HepG2 (cell line): ENCODE measurements at regions not wholly inside any gene's neighbourhood (a gene's known extent, or its start where the extent isn't known, plus 50 kb on each side); places are given as distances from the start of the nearest gene placed in this dataset.

Experiments used
- ATAC-seq: fragments of 200-7000 bp; cut with Tn5 transposase; 3 replicates; pipeline ENCODE4 v1.9.1; 2020; ENCODE audit warnings: mild to moderate bottlenecking, moderate library complexity
- BruUV-seq: library from RNA; stranded (reverse); fragments of 400-500 nt; replicated peaks from 2 replicates; lab custom pipeline; 2021; lab: Mats Ljungman, UMichigan
- CTCF ChIA-PET: fragments of 300-600 bp; formaldehyde crosslinking; extraction: SDS; loops from one replicate; lab custom pipeline; 2021; ENCODE audit warnings: low total read pairs, inconsistent platforms, low intra/inter-chr PET ratio; lab: Yijun Ruan, JAX
- POLR2A ChIA-PET: fragments of 350-600 bp; sonication (Branson Sonifier 250); formaldehyde crosslinking; loops from one replicate; lab custom pipeline; 2020; ENCODE audit warnings: antibody characterized with exemption, inconsistent platforms; lab: Yijun Ruan, JAX
- DNase-seq: peaks from one replicate; pipeline ENCODE4 v3.0.0-alpha.2; 2015; ENCODE audit warnings: low spot score
- FAIRE-seq: peaks from 3 replicates; lab custom pipeline; 2011; peaks lifted over from hg19 to GRCh38; lab: Jason Lieb, UNC
- H2AFZ ChIP-seq: one replicate; pipeline ENCODE4 v1.6.1; 2011; ENCODE audit warnings: low read length, inconsistent platforms
- H3K27ac ChIP-seq: fragments of 300-600 bp; 3 replicates; pipeline ENCODE4 v1.8.0; 2011; ENCODE audit warnings: mixed run types, mild to moderate bottlenecking, mixed read lengths, low read length, inconsistent platforms; ENCODE audit not compliant: insufficient read depth; ENCODE audit errors: extremely low read length
- H3K27me3 ChIP-seq, 2 experiments: fragments of 200-600 bp in 1 of 2; 2 replicates in 1 of 2; 3 replicates in 1 of 2; pipeline versions ENCODE4 v1.6.0 to v1.8.0; 2011; ENCODE audit warnings: low read length in 2 of 2, mild to moderate bottlenecking in 2 of 2, moderate library complexity in 2 of 2, inconsistent platforms in 1 of 2; ENCODE audit not compliant: insufficient read depth in 2 of 2, control insufficient read depth in 1 of 2
- H3K36me3 ChIP-seq, 2 experiments: fragments of 200-600 bp in 1 of 2; replicated peaks in 1 of 2; 2 replicates in 1 of 2; 3 replicates in 1 of 2; pipeline versions ENCODE4 v1.5.1 to v1.8.0; 2011; ENCODE audit warnings: low read length in 2 of 2, inconsistent platforms in 1 of 2; ENCODE audit not compliant: insufficient read depth in 2 of 2, control insufficient read depth in 1 of 2
- H3K4me1 ChIP-seq: 2 replicates; pipeline ENCODE4 v1.5.1; 2012; ENCODE audit warnings: low read length, inconsistent platforms; ENCODE audit not compliant: insufficient read depth
- H3K4me2 ChIP-seq: 2 replicates; pipeline ENCODE4 v1.6.0; 2011; ENCODE audit warnings: low read depth, low read length, inconsistent platforms
- H3K4me3 ChIP-seq, 3 experiments: fragments of 200-600 bp in 1 of 3; sonication (generic), shearing (Covaris generic) in 1 of 3; replicated peaks in 1 of 3; 2 replicates each; pipeline ENCODE4 v1.5.1; 2011 to 2016; ENCODE audit warnings: low read length in 3 of 3, inconsistent platforms in 2 of 3, low read depth in 2 of 3, mild to moderate bottlenecking in 2 of 3, control low read depth in 1 of 3, mixed read lengths in 1 of 3; ENCODE audit not compliant: insufficient read depth in 1 of 3
- H3K79me2 ChIP-seq: one replicate; pipeline ENCODE4 v1.6.1; 2011; ENCODE audit warnings: low read length, inconsistent platforms; ENCODE audit not compliant: insufficient read depth
- H3K9ac ChIP-seq: 2 replicates; pipeline ENCODE4 v1.6.0; 2011; ENCODE audit warnings: mild to moderate bottlenecking, low read depth, low read length, inconsistent platforms; ENCODE audit not compliant: insufficient read depth
- H3K9me3 ChIP-seq: 2 replicates; pipeline ENCODE4 v1.5.1; 2012; ENCODE audit warnings: mild to moderate bottlenecking, low read length
- H4K20me1 ChIP-seq: 2 replicates; pipeline ENCODE4 v1.6.0; 2011; ENCODE audit warnings: inconsistent platforms, mild to moderate bottlenecking, low read length, moderate library complexity; ENCODE audit not compliant: insufficient read depth
- FLYWCH1 ChIP-seq: sonication (generic); formaldehyde crosslinking; IDR thresholded peaks from 2 replicates; pipeline ENCODE4 v1.8.1; 2023; ENCODE audit warnings: mild to moderate bottlenecking, missing genetic modification reagents
- NAIF1 ChIP-seq: sonication (generic); formaldehyde crosslinking; IDR thresholded peaks from 2 replicates; pipeline ENCODE4 v1.5.0; 2020; ENCODE audit warnings: mild to moderate bottlenecking, missing genetic modification reagents, borderline replicate concordance
- NFE2 ChIP-seq: sonication (generic); formaldehyde crosslinking; IDR thresholded peaks from 2 replicates; pipeline ENCODE4 v1.4.0; 2020; ENCODE audit warnings: missing genetic modification reagents
- SETDB1 ChIP-seq: sonication (generic); formaldehyde crosslinking; IDR thresholded peaks from 2 replicates; pipeline ENCODE4 v1.5.1; 2020; ENCODE audit warnings: missing genetic modification reagents, mild to moderate bottlenecking, borderline replicate concordance
- THAP11 ChIP-seq: IDR thresholded peaks from 2 replicates; pipeline ENCODE4 v1.6.1; 2016; ENCODE audit warnings: missing biosample characterization, missing genetic modification reagents
- U2AF2 ChIP-seq: fragments of 200-400 bp; formaldehyde crosslinking; IDR thresholded peaks from 2 replicates; pipeline ENCODE4 v1.6.1; 2017; ENCODE audit warnings: low read depth, mild to moderate bottlenecking, low read length
- ZFP82 ChIP-seq: sonication (generic); formaldehyde crosslinking; IDR thresholded peaks from 2 replicates; pipeline ENCODE4 v1.5.1; 2020; ENCODE audit warnings: mild to moderate bottlenecking, missing genetic modification reagents, borderline replicate concordance
- ZMYM3 ChIP-seq: sonication (generic); formaldehyde crosslinking; IDR thresholded peaks from 2 replicates; pipeline ENCODE4 v1.5.1; 2020; ENCODE audit warnings: mild to moderate bottlenecking, missing genetic modification reagents
- ZNF234 ChIP-seq: sonication (generic); formaldehyde crosslinking; conservative IDR thresholded peaks from 2 replicates; pipeline ENCODE4 v1.5.1; 2020; ENCODE audit warnings: mild to moderate bottlenecking, missing genetic modification reagents
- ZNF33A ChIP-seq: sonication (generic); formaldehyde crosslinking; IDR thresholded peaks from 2 replicates; pipeline ENCODE4 v1.5.1; 2020; ENCODE audit warnings: missing genetic modification reagents, mild to moderate bottlenecking, moderate library complexity, borderline replicate concordance
- WGBS: methylation state at CpG from one replicate; pipeline ENCODE4 v1.1.6; 2017; ENCODE audit warnings: low lambda C conversion rate; 5-methylcytosine and 5-hydroxymethylcytosine counted together
- in situ Hi-C: cut with HindIII; loops from 2 replicates; pipeline ENCODE4 v1.10.0; 2017; ENCODE audit warnings: low pct_unique_long_range_greater_than_20kb; ENCODE audit not compliant: extremely low pct_ligation_motif_present
- intact Hi-C: fragments of 100-400 bp; cut with micrococcal nuclease; formaldehyde crosslinking; loops from one replicate; pipeline ENCODE4 v1.10.0; 2022; ENCODE audit not compliant: unreplicated experiment
- TF ChIP-seq, protein P1 (sequence below): IDR thresholded peaks from 2 replicates; pipeline ENCODE4 v1.6.1; 2016; ENCODE audit warnings: low read depth, borderline replicate concordance
- TF ChIP-seq, protein P2 (sequence below): sonication (generic); formaldehyde crosslinking; IDR thresholded peaks from 2 replicates; pipeline ENCODE4 v1.5.1; 2020; ENCODE audit warnings: missing genetic modification reagents, mild to moderate bottlenecking, borderline replicate concordance
- TF ChIP-seq, protein P3 (sequence below): sonication (generic); formaldehyde crosslinking; IDR thresholded peaks from 2 replicates; pipeline ENCODE4 v1.5.1; 2020; ENCODE audit warnings: mild to moderate bottlenecking, missing genetic modification reagents, borderline replicate concordance

DNA sequence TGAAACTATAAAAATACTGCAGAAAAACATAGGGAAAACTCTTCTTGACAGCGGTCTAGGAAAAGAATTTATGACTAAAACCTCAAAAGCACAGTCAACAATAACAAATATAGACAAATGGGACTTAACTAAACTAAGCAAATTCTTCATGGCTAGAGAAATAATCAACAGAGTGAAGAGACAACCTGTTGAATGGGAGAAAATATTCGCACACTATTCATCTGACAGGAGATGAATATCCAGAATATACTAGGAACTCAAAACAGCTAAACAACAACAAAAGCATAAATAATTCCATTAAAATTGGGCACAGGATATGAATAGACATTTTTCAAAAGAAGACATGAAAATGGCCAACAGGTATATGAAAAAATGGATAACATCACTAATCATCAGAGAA, 303.6 kb upstream of the PRR20A start (continued):
- TF ChIP-seq ZNF33A: no peak
- no peak for TF ChIP-seq FLYWCH1 (CRISPR knock-in tag)
- no peak for TF ChIP-seq NAIF1 (CRISPR knock-in tag)
- TF ChIP-seq NFE2: no peak
- TF ChIP-seq, protein P1, sequence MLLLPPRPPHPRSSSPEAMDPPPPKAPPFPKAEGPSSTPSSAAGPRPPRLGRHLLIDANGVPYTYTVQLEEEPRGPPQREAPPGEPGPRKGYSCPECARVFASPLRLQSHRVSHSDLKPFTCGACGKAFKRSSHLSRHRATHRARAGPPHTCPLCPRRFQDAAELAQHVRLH (CRISPR knock-in tag): no peak

DNA sequence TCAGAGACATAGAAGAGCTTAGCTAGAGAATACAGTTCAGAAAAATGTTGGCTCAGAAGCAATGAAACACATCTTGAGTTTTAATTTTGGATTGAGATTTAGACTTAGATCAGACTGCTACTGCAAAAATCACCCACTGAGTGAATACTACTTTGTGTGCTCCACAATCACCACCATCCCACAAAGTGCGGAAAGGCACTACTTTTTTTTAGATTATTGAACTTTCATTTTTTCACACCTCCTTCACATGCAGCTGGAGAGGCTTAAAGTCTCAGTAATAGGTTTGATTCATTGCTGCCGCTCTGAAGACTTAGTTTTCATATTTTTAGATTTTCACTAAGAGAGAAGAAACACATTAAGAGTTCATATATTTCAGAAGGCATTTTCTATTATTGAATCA, 289.9 kb upstream of the PRR20A start:
- CTCF ChIA-PET: no interaction called here
- H3K79me2 ChIP-seq: no peaks in the 10 kb centered on the region
- no peaks in the 10 kb centered on the region for H3K4me1 ChIP-seq
- H3K9me3 ChIP-seq: peaks cover 63% of the 10 kb centered on the region
- DNase-seq: no peak
- no peaks in the 10 kb centered on the region for H3K36me3 ChIP-seq
- no peak for ATAC-seq
- H3K27me3 ChIP-seq: no peaks in the 10 kb centered on the region
- WGBS: 23% methylated on average over 2 of the region's 2 CpGs
- no peaks in the 10 kb centered on the region for H4K20me1 ChIP-seq
- H3K27ac ChIP-seq: no peak overlapping the region
- no peak overlapping the region for H3K4me2 ChIP-seq
- H2AFZ ChIP-seq: no peak overlapping the region
- H3K9ac ChIP-seq: no peak overlapping the region
- FAIRE-seq: no peak
- in situ Hi-C loops: no loop called here
- intact Hi-C loops: no loop called here
- TF ChIP-seq ZFP82 (CRISPR knock-in tag) (no peak), SETDB1 (no peak), ZNF234 (CRISPR knock-in tag) (no peak), ZMYM3 (no peak)
- H3K4me3 ChIP-seq: no peak overlapping the region
- POLR2A ChIA-PET: no interaction called here
- BruUV-seq: no TSS peak

DNA sequence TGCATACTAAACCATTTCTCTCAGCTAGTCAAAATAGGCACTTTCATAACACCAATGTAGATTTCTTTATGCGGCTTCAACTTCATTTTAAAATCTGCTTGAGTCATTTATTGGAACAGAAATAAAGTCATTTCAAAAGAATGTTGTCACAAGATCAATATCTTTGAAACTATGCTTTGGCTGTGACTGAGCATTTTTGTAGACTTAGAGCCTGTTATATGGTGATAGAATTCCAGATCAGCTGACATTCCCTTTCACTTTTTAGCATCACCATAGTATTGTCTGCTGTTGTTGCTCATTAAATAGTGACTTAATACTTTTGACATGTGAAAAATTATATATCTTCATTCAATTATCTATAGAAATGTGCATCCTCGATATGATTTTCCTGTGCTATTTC, 279.2 kb upstream of the PRR20A start:
- H3K4me1 ChIP-seq: no peaks in the 10 kb centered on the region
- no peak overlapping the region for H2AFZ ChIP-seq
- H4K20me1 ChIP-seq: no peaks in the 10 kb centered on the region
- CTCF ChIA-PET: no interaction called here
- no peak overlapping the region for H3K27ac ChIP-seq
- ATAC-seq (no peak), FAIRE-seq (no peak), DNase-seq (peak; percentile 1)
- BruUV-seq: no TSS peak
- H3K27me3 ChIP-seq: no peaks in the 10 kb centered on the region
- no peak overlapping the region for H3K4me3 ChIP-seq
- TF ChIP-seq THAP11 (CRISPR knock-in tag): no peak
- TF ChIP-seq U2AF2: no peak
- TF ChIP-seq, protein P2, sequence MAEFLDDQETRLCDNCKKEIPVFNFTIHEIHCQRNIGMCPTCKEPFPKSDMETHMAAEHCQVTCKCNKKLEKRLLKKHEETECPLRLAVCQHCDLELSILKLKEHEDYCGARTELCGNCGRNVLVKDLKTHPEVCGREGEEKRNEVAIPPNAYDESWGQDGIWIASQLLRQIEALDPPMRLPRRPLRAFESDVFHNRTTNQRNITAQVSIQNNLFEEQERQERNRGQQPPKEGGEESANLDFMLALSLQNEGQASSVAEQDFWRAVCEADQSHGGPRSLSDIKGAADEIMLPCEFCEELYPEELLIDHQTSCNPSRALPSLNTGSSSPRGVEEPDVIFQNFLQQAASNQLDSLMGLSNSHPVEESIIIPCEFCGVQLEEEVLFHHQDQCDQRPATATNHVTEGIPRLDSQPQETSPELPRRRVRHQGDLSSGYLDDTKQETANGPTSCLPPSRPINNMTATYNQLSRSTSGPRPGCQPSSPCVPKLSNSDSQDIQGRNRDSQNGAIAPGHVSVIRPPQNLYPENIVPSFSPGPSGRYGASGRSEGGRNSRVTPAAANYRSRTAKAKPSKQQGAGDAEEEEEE (CRISPR knock-in tag): no peak
- TF ChIP-seq, protein P3, sequence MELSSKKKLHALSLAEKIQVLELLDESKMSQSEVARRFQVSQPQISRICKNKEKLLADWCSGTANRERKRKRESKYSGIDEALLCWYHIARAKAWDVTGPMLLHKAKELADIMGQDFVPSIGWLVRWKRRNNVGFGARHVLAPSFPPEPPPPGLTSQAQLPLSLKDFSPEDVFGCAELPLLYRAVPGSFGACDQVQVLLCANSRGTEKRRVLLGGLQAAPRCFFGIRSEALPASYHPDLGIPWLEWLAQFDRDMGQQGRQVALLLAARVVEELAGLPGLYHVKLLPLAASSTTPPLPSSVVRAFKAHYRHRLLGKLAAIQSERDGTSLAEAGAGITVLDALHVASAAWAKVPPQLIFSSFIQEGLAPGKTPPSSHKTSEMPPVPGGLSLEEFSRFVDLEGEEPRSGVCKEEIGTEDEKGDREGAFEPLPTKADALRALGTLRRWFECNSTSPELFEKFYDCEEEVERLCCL: no peak
- H3K4me2 ChIP-seq: no peak overlapping the region
- intact Hi-C loops (no loop called here), in situ Hi-C loops (no loop called here)
- H3K36me3 ChIP-seq: no peaks in the 10 kb centered on the region
- WGBS: 12% methylated on average over 2 of the region's 2 CpGs
- peaks cover 60% of the 10 kb centered on the region for H3K9me3 ChIP-seq
- H3K9ac ChIP-seq: no peak overlapping the region
- POLR2A ChIA-PET: no interaction called here
- H3K79me2 ChIP-seq: no peaks in the 10 kb centered on the region
